Brain microvascular endothelial cell (primary cell): ENCODE measurements at regions not wholly inside any gene's neighbourhood (a gene's known extent, or its start where the extent isn't known, plus 50 kb on each side); places are given as distances from the start of the nearest gene placed in this dataset.

ENCODE experiments used
- DNase-seq: peaks from one replicate; pipeline ENCODE4 v3.0.0-alpha.2; 2020
- H3K27ac ChIP-seq: fragments of 250-450 bp; sonication (Bioruptor Pico); 2 replicates; pipeline ENCODE4 v1.5.1; 2020; ENCODE audit warnings: mild to moderate bottlenecking, moderate library complexity
- H3K27me3 ChIP-seq: fragments of 250-450 bp; sonication (Bioruptor Pico); replicated peaks from 2 replicates; pipeline ENCODE4 v1.5.1; 2020; ENCODE audit warnings: mild to moderate bottlenecking
- H3K36me3 ChIP-seq: fragments of 250-450 bp; sonication (Bioruptor Pico); replicated peaks from 2 replicates; pipeline ENCODE4 v1.5.1; 2020; ENCODE audit warnings: mild to moderate bottlenecking
- H3K4me3 ChIP-seq: 2 replicates; pipeline ENCODE4 v1.5.1; 2011; ENCODE audit warnings: low read depth, mild to moderate bottlenecking, control low read depth, low read length, moderate library complexity
- CTCF ChIP-seq: IDR thresholded peaks from 2 replicates; pipeline ENCODE4 v1.5.1; 2011; ENCODE audit warnings: low read depth, mild to moderate bottlenecking, moderate library complexity, low read length, control low read depth, inconsistent platforms; ENCODE audit errors: missing control alignments
- in situ Hi-C: cut with HindIII; loops from 2 replicates; pipeline ENCODE4 v1.10.0; 2017; ENCODE audit warnings: low sequenced_read_pairs, low pct_ligation_motif_present

DNA sequence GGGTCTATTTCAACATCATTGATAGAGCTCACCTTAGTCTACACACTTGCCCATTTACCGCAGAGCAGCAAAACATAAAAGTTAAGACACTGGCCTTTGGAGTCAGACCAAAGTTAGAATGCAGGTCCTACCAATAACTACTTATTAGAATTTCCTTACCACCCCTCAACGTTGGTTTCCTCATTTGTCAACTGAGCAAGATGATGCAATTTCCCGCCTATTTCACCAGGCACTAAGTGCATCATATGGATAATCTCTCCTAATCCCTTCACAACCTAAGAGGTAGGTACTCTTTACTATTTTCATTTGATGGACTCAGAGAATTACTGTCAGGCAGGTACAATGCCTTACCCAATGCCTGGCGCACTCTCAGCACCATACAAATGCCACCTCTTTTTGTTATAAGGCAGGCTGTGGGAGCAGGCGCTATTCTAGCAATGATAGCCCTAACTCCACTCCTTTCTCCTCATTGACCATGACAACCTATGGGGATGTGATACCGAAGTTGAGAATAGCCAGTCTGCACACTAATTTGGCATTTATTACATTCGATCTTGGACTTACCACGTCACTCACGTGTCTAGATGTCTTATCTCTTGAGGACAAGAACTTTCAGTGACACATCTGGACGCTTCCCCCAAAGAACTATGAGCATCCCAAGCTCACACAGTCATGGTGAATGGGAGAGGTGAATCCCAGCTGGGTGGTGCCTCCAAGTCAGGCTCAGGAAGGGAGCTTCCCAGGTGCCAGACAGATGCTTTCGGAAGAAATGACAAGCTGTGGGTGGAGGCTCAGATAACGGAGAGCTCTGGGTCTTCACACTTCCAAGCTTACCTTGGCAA is 128.1 kb upstream of the STMND1 start:
- Histone ChIP-seq H3K4me3 (no peak overlapping the region), H3K36me3 (no peaks in the 10 kb centered on the region), H3K27me3 (no peaks in the 10 kb centered on the region), H3K27ac (no peak overlapping the region)
- DNase-seq, result no peak
- in situ Hi-C loops, result no loop called here
- no peak for TF ChIP-seq CTCF

GRCh38 chr6:16973051-16973450 is 128.8 kb upstream of the STMND1 start:
- H3K27me3 ChIP-seq, result no peaks in the 10 kb centered on the region
- no peaks in the 10 kb centered on the region for H3K36me3 ChIP-seq
- in situ Hi-C loops, result no loop called here
- H3K27ac ChIP-seq, result no peak overlapping the region
- no peak for TF ChIP-seq CTCF
- DNase-seq, result no peak
- no peak overlapping the region for H3K4me3 ChIP-seq

DNA sequence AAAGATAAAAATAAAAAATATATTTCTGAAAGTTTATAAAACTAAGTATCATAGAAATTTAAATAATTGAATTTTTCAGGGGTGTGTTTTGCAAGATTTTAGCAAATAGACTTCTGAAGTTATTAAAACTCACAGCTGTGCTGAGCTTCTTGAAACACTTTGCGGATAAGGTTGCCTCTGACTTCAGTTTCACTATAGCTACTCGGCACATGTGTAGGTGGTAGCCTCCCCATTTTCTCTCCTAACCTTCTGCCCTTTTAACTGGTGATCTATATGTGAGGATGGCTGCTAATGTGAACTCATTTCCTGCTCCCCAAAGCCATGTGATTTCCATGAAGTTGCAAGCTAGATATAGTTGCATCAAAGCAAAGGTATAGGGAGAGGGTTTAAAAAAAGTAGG is 129.3 kb upstream of the STMND1 start:
- Histone ChIP-seq H3K4me3 (no peak overlapping the region), H3K27me3 (no peaks in the 10 kb centered on the region), H3K27ac (no peak overlapping the region), H3K36me3 (no peaks in the 10 kb centered on the region)
- DNase-seq, result no peak
- no peak for TF ChIP-seq CTCF
- in situ Hi-C loops, result no loop called here

DNA sequence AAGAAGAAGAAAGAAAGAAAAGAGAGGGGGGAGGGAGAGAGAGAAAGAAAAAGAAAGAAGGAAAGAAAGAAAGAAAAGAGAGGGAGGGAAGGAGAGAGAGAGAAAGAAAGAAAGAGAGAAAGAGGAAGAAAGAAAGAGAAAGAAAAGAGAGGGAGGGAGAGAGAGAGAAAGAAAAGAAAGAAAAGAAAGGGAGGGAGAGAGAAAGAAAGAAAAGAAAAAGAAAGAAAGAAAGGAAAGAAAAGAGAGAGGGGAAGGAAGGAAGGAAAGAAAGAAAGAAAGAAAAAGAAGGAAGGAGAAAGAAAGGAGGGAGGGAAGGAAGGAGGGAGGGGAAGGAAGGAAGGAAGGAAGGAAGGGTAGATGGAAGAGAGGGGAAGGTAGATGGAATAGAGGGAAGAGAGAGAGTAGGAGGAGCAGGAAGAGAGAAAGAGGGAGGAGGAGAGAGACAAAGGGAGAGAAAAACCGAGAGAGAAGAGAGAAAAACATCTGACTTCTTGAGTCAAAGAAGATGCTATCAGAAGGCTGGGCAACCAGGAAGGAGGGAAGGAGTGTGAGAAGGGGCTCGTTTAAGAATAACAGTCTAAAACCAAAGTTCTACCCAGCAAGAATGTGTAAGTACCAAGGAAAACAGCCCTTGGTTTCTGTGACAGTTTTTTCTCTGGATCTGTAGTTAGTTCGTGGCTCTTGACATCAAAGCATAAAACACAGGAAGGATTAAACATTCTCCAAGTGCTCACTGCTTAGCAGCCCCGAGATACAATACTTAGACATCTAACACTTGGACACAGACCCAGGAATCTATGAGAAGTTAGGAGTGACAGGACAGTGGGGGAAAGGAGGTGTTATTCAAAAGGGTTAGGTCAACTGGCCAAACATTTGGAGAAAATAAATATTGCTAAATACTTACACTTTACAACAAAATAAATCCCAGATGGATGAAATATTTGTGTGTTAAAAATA is 131.9 kb upstream of the STMND1 start:
- TF ChIP-seq CTCF, result no peak
- in situ Hi-C loops, result no loop called here
- DNase-seq, result no peak
- no peak overlapping the region for H3K4me3 ChIP-seq
- no peak overlapping the region for H3K27ac ChIP-seq
- no peaks in the 10 kb centered on the region for H3K27me3 ChIP-seq
- no peaks in the 10 kb centered on the region for H3K36me3 ChIP-seq

DNA sequence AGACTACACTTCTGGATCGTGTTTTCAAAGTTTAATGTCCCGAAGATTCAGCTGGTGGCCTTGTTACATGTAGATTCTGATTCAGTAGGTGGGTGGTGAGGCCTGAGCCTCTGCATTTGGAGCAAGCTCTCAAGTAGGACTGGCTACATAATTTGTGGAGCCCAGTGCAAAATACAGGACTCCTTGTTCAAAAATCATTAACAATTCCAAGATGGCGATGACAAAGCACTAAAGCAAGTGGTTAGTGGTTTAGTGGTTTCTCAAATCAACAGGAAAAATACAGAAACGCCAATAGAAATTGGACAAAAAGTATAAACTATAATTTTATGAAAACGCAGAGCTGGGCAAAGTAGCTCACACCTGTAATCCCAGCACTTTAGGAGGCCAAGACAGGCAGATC is 133.7 kb upstream of the STMND1 start:
- TF ChIP-seq CTCF, result no peak
- in situ Hi-C loops, result no loop called here
- no peak overlapping the region for H3K27ac ChIP-seq

More for the DNA sequence above, 133.7 kb upstream of the STMND1 start:
- H3K4me3 ChIP-seq, result no peak overlapping the region
- H3K27me3 ChIP-seq, result no peaks in the 10 kb centered on the region
- DNase-seq, result no peak
- no peaks in the 10 kb centered on the region for H3K36me3 ChIP-seq
